ENCODE measurements at regions not wholly inside any gene's neighbourhood (a gene's known extent, or its start where the extent isn't known, plus 50 kb on each side); places are given as distances from the start of the nearest gene placed in this dataset.

DNA sequence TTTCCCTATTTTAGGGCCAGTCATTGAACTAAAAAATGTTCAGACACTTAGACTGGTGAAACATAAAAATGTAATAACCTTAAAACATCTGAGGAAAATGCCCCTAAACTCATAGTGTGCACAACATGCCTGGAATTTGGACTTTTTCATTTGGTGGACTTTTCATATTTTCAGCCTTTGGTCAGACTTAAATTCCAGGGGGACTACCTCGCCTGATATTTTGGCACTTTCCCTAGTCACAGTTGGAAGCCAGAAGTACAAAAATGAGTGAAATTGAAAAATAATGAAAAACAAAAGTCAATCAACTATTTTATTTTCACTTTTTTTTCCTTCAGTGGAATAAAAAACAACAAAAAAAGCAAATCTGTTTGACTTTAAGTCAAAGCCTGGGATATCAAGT, 256.2 kb downstream of the ACTL7B start:
- peaks cover 63% of the 10 kb centered on the region for H3K27me3 Mint-ChIP-seq
- no peak overlapping the region for H3K4me3 Mint-ChIP-seq (ENCODE audit: low read depth)
- DNase-seq (ENCODE audit: low spot score, unreplicated experiment): no peak
- H3K27ac Mint-ChIP-seq: no peak overlapping the region
- TF ChIP-seq, protein P1, sequence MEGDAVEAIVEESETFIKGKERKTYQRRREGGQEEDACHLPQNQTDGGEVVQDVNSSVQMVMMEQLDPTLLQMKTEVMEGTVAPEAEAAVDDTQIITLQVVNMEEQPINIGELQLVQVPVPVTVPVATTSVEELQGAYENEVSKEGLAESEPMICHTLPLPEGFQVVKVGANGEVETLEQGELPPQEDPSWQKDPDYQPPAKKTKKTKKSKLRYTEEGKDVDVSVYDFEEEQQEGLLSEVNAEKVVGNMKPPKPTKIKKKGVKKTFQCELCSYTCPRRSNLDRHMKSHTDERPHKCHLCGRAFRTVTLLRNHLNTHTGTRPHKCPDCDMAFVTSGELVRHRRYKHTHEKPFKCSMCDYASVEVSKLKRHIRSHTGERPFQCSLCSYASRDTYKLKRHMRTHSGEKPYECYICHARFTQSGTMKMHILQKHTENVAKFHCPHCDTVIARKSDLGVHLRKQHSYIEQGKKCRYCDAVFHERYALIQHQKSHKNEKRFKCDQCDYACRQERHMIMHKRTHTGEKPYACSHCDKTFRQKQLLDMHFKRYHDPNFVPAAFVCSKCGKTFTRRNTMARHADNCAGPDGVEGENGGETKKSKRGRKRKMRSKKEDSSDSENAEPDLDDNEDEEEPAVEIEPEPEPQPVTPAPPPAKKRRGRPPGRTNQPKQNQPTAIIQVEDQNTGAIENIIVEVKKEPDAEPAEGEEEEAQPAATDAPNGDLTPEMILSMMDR (IDR thresholded peaks at IDR 0.05; ENCODE audit: unreplicated experiment): no peak
- no peaks in the 10 kb centered on the region for H3K36me3 Mint-ChIP-seq (ENCODE audit: insufficient read depth)
- peaks cover 3% of the 10 kb centered on the region for H3K4me1 Mint-ChIP-seq (ENCODE audit: low read depth)
- H3K9me3 Mint-ChIP-seq (ENCODE audit: low read depth): no peaks in the 10 kb centered on the region

DNA sequence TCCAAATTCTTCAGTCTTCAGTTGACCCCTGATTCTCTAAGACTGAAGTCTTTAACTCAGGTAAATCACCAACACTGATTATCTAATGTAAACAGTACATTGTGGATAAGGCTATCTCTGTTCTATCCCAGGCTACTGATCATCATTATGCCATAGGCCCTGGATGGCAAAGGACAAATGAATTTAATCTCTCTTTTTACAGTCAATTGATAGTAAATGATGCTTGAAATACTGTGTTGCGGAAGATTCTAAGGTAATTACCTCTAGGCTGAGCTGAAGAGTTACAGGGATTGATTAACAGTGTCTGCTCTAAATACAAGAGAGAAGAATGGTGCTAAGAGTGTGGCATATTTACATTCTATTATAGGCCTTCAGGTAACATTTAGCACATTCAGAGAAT, 264.7 kb downstream of the ACTL7B start:
- Mint-ChIP-seq H3K4me1 (ENCODE audit: low read depth) (peaks cover 5% of the 10 kb centered on the region), H3K27me3 (peaks cover 73% of the 10 kb centered on the region), H3K4me3 (ENCODE audit: low read depth) (no peak overlapping the region), H3K27ac (no peak overlapping the region), H3K9me3 (ENCODE audit: low read depth) (no peaks in the 10 kb centered on the region), H3K36me3 (ENCODE audit: insufficient read depth) (no peaks in the 10 kb centered on the region)
- TF ChIP-seq, protein P1 (IDR thresholded peaks at IDR 0.05; ENCODE audit: unreplicated experiment): no peak
- no peak for DNase-seq (ENCODE audit: low spot score, unreplicated experiment)

DNA sequence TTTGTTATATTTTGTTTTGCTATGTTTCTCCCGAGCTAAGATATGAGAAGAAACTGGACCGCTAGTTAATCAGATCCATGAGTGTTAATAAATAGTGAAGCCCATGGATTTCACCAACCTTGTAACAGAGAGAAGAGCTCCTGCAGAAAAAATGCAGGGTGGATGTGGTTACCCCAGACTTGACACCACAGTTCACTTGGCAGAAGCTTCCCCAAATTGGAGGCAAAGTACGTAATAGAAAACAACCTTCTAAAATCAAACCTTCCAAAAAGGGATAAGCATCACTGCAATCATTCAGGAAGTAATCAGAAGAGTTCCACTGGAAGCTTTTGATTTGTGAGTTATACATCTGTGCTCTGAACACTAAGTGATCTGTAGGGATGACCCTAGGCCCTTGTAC, 267.5 kb downstream of the ACTL7B start:
- no peak overlapping the region for H3K4me3 Mint-ChIP-seq (ENCODE audit: low read depth)
- DNase-seq (ENCODE audit: low spot score, unreplicated experiment): no peak
- TF ChIP-seq, protein P1 (IDR thresholded peaks at IDR 0.05; ENCODE audit: unreplicated experiment): no peak
- H3K36me3 Mint-ChIP-seq (ENCODE audit: insufficient read depth): no peaks in the 10 kb centered on the region
- H3K27ac Mint-ChIP-seq: no peak overlapping the region
- peaks cover 72% of the 10 kb centered on the region for H3K27me3 Mint-ChIP-seq
- peaks cover 3% of the 10 kb centered on the region for H3K4me1 Mint-ChIP-seq (ENCODE audit: low read depth)
- H3K9me3 Mint-ChIP-seq (ENCODE audit: low read depth): no peaks in the 10 kb centered on the region

DNA sequence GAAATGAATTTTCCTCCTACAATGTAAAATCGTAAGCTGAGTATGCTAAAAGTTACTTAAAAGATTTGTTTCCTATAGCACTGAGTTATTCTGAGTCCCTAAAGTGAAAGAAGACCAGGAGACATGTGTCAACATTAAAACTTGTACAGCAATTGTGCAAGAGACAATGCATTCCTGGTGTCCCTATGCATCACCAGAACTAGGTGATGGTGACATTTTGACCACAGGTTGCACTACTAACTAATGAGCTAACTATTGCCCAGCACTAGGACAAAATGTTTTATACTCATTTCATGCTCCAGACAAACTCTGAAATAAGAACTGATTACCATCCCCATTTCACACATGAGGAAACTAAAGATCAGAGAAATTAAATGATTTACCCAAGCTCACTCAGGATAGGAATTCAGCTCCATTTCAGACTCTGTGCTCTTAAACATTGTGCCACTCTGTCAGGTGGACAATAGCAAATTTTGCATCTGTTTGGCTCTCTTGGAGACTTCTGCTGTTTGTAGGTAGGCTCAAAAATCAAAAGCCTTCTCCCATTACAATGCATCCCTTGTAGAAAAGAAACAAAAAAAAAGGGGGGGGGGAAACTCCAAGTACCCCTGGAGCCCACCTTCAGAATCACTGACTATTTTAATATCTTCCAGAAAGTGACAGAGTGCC, 269.2 kb downstream of the ACTL7B start:
- no peak overlapping the region for H3K4me3 Mint-ChIP-seq (ENCODE audit: low read depth)
- H3K27ac Mint-ChIP-seq: no peak overlapping the region
- H3K27me3 Mint-ChIP-seq: peaks cover 74% of the 10 kb centered on the region
- no peaks in the 10 kb centered on the region for H3K9me3 Mint-ChIP-seq (ENCODE audit: low read depth)
- H3K36me3 Mint-ChIP-seq (ENCODE audit: insufficient read depth): no peaks in the 10 kb centered on the region
- peaks cover 3% of the 10 kb centered on the region for H3K4me1 Mint-ChIP-seq (ENCODE audit: low read depth)
- TF ChIP-seq, protein P1 (IDR thresholded peaks at IDR 0.05; ENCODE audit: unreplicated experiment): no peak
- no peak for DNase-seq (ENCODE audit: low spot score, unreplicated experiment)

DNA sequence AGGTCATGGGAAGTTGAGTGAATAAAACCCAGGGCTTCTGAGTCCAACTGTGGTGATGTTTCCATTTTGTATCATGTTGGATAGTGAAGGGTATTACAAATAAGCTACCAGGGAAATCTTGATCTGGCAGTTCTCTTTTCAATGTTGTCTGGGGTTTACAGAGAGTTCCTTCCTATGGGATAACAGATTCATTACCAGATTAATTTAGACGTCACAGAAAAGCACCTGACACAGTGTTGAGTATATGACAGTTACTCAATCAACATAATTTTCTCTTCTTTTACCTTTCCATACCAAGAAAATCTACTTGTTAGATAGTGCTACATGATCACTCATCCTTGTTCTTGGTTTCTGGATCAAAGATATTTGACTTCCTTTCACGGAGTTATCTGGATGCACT, 270.9 kb downstream of the ACTL7B start:
- Mint-ChIP-seq H3K27ac (no peak overlapping the region), H3K4me1 (ENCODE audit: low read depth) (no peaks in the 10 kb centered on the region), H3K27me3 (peaks cover 62% of the 10 kb centered on the region), H3K9me3 (ENCODE audit: low read depth) (no peaks in the 10 kb centered on the region), H3K36me3 (ENCODE audit: insufficient read depth) (no peaks in the 10 kb centered on the region), H3K4me3 (ENCODE audit: low read depth) (no peak overlapping the region)
- TF ChIP-seq, protein P1 (IDR thresholded peaks at IDR 0.05; ENCODE audit: unreplicated experiment): no peak
- DNase-seq (ENCODE audit: low spot score, unreplicated experiment): no peak
